ENCODE measurements at regions not wholly inside any gene's neighbourhood (a gene's known extent, or its start where the extent isn't known, plus 50 kb on each side); places are given as distances from the start of the nearest gene placed in this dataset.

DNA sequence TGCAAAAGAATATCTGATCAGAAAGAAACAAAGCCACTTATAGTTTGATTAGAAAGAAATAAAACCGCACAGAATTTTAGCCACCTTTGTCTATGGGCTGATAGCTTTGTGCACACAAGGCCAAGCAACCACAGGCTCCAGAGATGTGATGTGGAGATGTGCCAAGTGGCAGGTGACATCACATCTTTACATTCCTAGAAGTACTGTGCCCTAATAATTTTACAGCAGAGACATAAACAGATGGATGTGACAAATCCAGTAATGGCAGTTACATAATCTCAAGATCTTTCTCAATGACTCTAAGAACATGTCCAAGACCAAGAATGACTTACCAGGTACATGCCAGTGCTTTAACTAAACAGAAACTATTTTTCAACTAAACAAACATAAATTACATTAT is 159.5 kb downstream of the LTN1 start:
- H3K36me3 Mint-ChIP-seq: peaks cover 0 to 8% of the 10 kb centered on the region in 2 donors
- H3K9me3 Mint-ChIP-seq: peaks cover 0 to 9% of the 10 kb centered on the region in 2 donors
- peak overlapping the region in 1 of 2 donors; percentile 67 for H3K27ac Mint-ChIP-seq
- no peak for DNase-seq (ENCODE audit: low spot score in 2 of 2)
- ATAC-seq: no peak

DNA sequence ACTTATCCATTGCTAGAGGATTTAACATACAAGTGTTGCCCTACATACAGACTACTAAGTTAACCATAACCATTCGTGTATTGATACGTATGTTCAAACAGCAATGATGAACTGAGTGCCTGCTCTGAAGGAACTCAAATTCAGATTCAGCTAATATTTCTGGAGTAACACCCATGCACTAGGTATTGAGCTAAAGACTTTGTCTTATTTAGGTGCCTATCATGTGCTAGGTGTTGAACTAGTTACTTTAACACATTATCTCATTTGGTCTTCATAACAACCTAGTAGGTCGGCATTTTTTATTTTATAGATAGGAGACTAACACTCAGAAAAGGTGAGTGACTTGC is 160.0 kb downstream of the LTN1 start:
- ATAC-seq (no peak), DNase-seq (ENCODE audit: low spot score in 2 of 2) (no peak)
- H3K9me3 Mint-ChIP-seq: peaks cover 0 to 9% of the 10 kb centered on the region in 2 donors
- H3K36me3 Mint-ChIP-seq: peaks cover 0 to 8% of the 10 kb centered on the region in 2 donors
- H3K27ac Mint-ChIP-seq: peak overlapping the region in 1 of 2 donors; percentile 67

DNA sequence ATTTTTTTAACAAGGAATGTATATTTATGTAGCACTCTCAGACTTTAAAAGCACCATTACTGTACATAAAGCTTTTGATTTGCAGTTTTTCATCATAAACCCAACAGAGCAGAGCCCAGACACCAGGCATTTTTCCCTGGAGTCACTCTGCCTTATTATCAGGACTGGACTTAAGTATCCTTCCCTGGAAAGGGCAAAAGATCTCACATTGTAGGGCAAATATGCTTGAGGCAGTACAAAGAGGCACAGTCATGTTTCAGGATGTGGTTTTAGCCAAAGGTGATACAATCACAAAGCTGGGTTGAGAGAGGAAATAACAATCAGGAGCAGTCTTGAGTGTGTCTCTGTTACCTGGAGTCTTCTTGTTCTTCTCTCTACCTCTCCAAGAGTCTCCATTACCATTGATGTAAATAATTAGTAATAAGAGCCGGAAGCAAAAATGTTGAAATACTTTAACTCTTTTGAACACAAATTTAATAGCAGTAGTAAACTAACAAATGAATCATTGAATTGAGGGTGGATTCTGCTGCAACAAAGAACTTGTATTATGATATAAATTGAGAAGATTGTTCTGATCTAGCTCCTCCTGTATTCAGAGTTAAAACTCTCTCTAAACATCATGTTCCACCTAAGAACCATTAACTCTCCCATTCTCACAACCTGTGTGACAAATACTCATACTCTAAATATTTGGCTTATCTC is 160.5 kb downstream of the LTN1 start:
- Mint-ChIP-seq H3K27ac (peak overlapping the region in 1 of 2 donors; percentile 67), H3K36me3 (peaks cover 0 to 8% of the 10 kb centered on the region in 2 donors), H3K9me3 (peaks cover 0 to 9% of the 10 kb centered on the region in 2 donors)
- peak in 1 of 2 donors; percentile 10 for DNase-seq (ENCODE audit: low spot score in 2 of 2)
- ATAC-seq: peak; percentile 85 to 94

DNA sequence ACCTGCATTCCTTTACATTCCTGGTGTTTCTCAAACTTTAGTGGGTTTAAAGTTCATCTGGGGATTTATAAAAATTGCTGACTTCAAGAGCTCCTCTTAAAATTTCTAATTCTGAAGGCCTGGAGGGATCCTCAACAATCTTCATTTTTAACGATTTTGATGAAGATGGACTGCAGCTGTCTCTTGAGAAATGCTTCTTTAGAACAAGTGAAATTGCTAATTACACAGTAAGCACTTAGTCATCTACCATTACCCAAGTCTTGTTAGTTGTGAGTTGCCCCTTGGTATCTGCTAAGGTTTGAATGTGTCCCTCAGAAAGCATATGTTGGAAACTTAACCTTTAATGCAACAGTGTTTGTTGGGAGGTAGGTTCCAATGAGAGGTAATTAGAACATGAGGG is 163.7 kb downstream of the LTN1 start:
- H3K27ac Mint-ChIP-seq: no peak overlapping the region
- DNase-seq (ENCODE audit: low spot score in 2 of 2) (no peak), ATAC-seq (no peak)
- H3K36me3 Mint-ChIP-seq: peaks cover 0 to 2% of the 10 kb centered on the region in 2 donors
- peaks cover 0 to 4% of the 10 kb centered on the region in 2 donors for H3K9me3 Mint-ChIP-seq

DNA sequence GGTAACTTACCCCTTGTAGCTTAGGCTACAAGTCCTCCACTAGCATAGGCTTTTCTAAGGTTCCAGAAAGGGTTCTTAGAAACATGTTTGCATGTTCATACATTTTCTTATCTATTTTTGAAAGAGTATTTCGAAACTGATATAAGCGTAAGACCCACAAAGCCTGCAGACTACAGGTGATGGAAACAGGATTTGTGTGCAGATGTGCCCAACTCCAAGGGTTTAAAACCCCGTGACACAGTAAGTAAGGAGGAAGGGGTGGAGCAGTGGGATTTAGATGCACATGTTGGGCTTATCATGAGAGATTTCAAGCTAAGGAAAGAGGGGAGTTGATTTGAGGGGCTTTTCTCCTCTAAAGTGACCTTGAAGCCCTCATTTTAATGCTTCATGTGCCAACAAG is 164.7 kb downstream of the LTN1 start:
- no peak for DNase-seq (ENCODE audit: low spot score in 2 of 2)
- ATAC-seq: no peak
- Mint-ChIP-seq H3K27ac (no peak overlapping the region), H3K9me3 (peaks cover 0 to 4% of the 10 kb centered on the region in 2 donors), H3K36me3 (no peaks in the 10 kb centered on the region)

DNA sequence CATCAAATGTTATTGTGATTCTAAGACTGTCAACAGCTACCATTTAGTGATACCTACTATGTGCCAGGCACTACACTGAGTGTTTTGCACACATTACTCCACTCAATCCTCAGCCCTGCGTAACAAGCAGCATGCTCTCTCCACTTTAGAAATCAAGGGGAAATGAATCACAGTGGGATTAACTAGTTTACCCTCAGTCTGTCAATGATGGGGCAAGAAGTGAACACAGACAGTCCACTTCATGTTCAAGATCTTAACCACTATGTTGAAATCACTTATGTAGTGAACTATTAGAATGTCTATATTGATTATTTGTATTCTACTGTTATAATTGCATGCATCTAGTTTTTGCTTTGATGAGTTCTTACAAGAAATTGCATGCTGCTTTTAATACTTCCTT is 165.3 kb downstream of the LTN1 start:
- Mint-ChIP-seq H3K9me3 (peaks cover 0 to 4% of the 10 kb centered on the region in 2 donors), H3K36me3 (no peaks in the 10 kb centered on the region), H3K27ac (no peak overlapping the region)
- ATAC-seq (no peak), DNase-seq (ENCODE audit: low spot score in 2 of 2) (no peak)

- DNase-seq (ENCODE audit: low spot score in 2 of 2): no peak
- Mint-ChIP-seq H3K27ac (no peak overlapping the region), H3K36me3 (no peaks in the 10 kb centered on the region), H3K9me3 (peaks cover 0 to 4% of the 10 kb centered on the region in 2 donors)
- ATAC-seq: no peak
Observed at GRCh38 chr21:28826569-28826968, 166.1 kb downstream of the LTN1 start.

DNA sequence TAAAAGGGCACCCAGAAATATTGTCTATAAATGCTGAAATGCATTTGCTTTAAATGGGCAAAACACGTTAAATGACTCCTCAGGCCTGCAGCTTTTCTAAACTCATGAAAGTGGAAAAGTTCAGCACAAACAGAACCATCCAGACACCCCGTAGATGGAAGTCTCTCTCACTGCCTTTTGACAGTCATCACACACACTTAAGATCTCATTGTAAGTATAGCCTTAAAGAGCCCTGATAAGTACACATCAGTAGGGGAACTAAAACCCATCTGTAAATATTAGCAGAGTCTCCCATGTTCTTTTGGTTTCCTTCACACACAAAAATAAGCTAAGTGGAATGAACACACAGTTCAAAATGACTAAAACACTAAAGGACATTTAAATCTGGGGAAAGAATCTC is 166.7 kb downstream of the LTN1 start:
- no peak overlapping the region for H3K27ac Mint-ChIP-seq
- no peak for ATAC-seq
- H3K9me3 Mint-ChIP-seq: peaks cover 0 to 4% of the 10 kb centered on the region in 2 donors
- no peak for DNase-seq (ENCODE audit: low spot score in 2 of 2)
- H3K36me3 Mint-ChIP-seq: no peaks in the 10 kb centered on the region

- Mint-ChIP-seq H3K9me3 (no peaks in the 10 kb centered on the region), H3K27ac (no peak overlapping the region), H3K36me3 (no peaks in the 10 kb centered on the region)
- ATAC-seq (no peak), DNase-seq (ENCODE audit: low spot score in 2 of 2) (no peak)
Observed at GRCh38 chr21:28823429-28823828, 169.2 kb downstream of the LTN1 start.

DNA sequence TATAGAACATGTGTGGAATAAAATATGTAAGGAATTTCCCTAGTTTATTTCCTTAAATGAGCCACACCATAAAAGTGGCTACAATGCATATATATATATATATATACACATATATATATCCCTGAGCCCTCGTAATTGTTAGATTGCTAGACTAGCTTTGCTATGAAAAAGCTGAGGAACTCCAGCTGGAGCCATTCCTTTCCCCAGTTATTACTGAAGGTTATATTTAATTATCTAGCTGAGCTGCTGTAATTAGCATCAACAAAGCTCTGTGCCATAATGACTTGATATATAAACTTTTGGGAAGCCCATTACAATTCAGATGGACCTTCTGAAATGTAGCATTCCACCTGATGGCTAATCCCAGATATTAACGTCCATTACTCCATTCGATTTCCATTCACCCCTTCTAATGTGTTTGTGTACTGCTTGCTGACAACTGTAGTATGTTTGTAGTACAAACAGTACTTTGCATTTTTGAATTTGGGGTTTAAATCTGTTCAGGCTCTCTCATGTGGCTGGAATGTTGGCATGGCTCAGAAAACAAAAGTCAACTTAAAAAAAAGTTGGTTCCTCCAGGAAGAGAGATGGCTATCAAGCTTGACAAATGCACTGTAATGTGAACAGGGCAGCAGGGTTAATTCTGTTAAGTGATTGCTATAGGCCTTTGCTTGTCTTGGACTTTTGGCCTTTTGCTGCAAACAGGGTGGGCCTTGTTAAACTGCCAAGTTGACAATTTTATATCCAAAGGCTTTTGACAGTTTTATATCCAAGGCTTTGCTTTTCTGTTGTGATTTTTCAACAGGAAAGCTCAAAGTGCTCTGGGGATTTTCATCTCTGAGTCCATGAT is 170.0 kb downstream of the LTN1 start:
- Mint-ChIP-seq H3K36me3 (no peaks in the 10 kb centered on the region), H3K9me3 (no peaks in the 10 kb centered on the region), H3K27ac (no peak overlapping the region)
- ATAC-seq: no peak
- DNase-seq (ENCODE audit: low spot score in 2 of 2): no peak

DNA sequence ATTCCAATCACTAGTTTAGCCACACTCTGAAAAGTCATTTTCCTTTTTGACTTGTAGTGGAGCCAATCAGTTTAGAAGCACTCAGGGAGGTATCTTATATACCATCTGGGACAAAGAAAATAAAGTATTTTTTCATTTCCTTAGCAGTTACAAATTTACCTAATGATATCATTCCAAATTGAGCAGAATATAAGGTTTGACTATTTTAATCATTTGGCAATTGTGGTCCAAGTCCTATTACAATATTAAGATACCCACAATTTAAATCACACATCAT is 170.6 kb downstream of the LTN1 start:
- no peak overlapping the region for H3K27ac Mint-ChIP-seq
- no peaks in the 10 kb centered on the region for H3K36me3 Mint-ChIP-seq
- DNase-seq (ENCODE audit: low spot score in 2 of 2) (no peak), ATAC-seq (no peak)
- no peaks in the 10 kb centered on the region for H3K9me3 Mint-ChIP-seq

DNA sequence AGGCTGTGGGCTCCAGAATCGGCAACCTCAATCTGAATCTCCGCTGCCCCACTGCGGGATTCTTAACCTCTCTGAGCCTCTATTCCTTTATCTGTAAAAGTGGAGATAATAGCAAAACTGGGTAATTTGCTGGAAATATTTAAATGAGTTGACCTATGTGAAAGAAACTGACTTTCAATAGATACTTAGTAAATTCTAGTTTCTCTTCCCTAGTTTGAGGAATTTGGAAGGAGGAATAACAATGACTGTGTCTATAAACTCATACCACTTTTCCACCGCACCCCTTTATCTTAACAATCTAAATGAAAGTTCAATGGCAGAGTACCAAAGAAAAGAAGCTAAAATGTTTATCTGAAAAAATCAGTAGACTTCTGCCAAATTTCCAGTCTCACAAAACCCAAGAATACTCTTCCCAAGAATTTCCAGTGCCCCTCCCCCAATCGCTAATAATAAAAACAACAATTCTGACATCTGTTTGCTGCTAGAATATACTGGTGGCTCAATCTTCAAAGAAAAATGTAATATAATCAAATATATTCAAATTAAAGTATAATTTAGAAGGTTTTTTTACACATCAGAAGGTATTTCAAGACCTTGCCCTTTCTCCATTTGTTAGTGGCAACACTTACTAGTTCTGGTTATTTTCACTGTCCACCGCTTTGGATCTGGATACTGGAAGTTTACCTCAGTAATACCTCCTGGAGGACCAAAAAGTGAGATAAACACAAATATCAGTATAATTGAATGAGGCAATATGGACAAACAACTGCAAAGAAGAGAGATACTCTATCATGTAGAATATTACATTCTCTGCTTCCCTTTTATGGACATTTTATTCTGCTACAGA is 171.2 kb downstream of the LTN1 start:
- H3K36me3 Mint-ChIP-seq: no peaks in the 10 kb centered on the region
- no peaks in the 10 kb centered on the region for H3K9me3 Mint-ChIP-seq
- ATAC-seq: no peak

DNA sequence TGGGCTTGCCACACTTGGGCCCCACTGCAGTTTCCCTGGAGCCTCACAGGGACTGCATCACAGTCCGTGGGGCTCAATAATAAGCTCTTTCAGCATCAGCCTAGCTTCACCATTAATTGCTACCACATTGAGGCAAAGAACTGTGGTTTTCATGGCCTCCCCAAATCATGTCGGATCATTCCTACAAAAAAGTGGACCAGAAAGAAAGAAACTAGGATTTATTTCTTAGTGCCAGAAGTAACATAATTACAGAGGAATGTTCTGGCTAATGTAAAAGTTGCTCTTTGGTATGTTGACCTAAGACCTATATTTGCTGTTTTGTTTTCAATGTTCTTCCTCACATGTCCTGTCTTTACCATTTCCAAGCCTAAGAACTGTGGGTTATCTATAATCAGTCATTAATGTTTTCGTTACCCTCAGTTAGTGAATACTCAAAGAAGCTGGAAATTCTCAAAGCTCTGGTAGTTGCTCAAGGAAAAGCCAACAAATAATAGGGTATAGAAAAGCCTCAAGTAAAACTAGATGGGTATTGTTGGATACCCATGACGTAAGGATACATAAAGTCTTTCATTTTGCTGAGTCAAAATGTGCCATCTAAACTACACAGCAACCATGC is 173.9 kb downstream of the LTN1 start:
- peaks cover 0 to 3% of the 10 kb centered on the region in 2 donors for H3K9me3 Mint-ChIP-seq

More for the DNA sequence above, 171.2 kb downstream of the LTN1 start:
- H3K27ac Mint-ChIP-seq: no peak overlapping the region
- DNase-seq (ENCODE audit: low spot score in 2 of 2): no peak

DNA sequence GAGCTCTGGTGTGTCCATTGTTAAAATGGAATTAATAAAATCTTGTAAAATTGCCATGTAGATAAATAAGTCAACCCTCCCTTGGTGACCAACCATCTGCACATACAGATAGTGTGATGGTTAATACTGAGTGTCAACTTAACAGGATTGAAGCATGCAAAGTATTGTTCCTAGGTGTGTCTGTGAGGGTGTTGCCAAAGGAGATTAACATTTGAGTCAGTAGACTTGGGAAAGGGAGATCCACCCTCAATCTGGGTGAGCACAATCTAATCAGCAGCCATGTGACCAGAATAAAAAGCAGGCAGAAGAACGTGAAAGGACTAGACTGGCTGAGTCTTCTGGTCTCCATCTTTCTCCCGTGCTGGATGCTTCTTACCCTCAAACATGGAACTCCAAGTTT is 174.8 kb downstream of the LTN1 start:
- DNase-seq (ENCODE audit: low spot score in 2 of 2): no peak
- ATAC-seq: no peak
- H3K36me3 Mint-ChIP-seq: peaks cover 4 to 8% of the 10 kb centered on the region in 2 donors
- no peak overlapping the region for H3K27ac Mint-ChIP-seq
- H3K9me3 Mint-ChIP-seq: peaks cover 0 to 3% of the 10 kb centered on the region in 2 donors

More for the DNA sequence above, 173.9 kb downstream of the LTN1 start:
- H3K36me3 Mint-ChIP-seq: peaks cover 4 to 8% of the 10 kb centered on the region in 2 donors
- ATAC-seq (no peak), DNase-seq (ENCODE audit: low spot score in 2 of 2) (no peak)
- no peak overlapping the region for H3K27ac Mint-ChIP-seq

DNA sequence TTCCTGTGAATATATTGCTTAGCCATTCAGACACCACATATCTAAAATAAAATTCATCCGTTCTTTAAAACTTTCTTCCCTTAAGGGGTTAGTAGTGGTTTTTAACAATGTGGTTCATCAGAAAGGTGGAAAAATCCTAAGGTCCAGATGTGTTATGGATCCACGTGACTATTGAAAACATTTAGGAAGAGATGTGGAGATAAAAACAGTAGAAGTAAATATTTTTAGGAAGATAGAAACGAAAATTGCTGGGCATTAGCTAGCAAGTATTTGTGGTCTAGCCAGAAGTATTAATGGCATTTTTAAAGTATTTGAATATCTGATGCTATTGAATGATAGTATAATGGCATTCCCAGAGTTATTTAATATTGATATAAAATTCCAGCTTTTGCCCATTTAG is 180.8 kb downstream of the LTN1 start:
- DNase-seq (ENCODE audit: low spot score in 2 of 2) (no peak), ATAC-seq (no peak)
- Mint-ChIP-seq H3K27ac (no peak overlapping the region), H3K9me3 (peaks cover 3 to 4% of the 10 kb centered on the region in 2 donors), H3K36me3 (peaks cover 13 to 23% of the 10 kb centered on the region in 2 donors)

GRCh38 chr21:28810826-28811524 is 181.7 kb downstream of the LTN1 start:
- H3K36me3 Mint-ChIP-seq: peaks cover 13 to 28% of the 10 kb centered on the region in 2 donors
- no peak for ATAC-seq
- no peak for DNase-seq (ENCODE audit: low spot score in 2 of 2)
- no peak overlapping the region for H3K27ac Mint-ChIP-seq
- H3K9me3 Mint-ChIP-seq: peaks cover 3 to 4% of the 10 kb centered on the region in 2 donors

Data from activated naive CD4-positive, alpha-beta T cell treated with anti-CD3 and anti-CD28 coated beads, Interleukin-2, amount 50 U/mL, for 72 hours (primary cell).